K562 (cell line): ENCODE measurements at regions not wholly inside any gene's neighbourhood (a gene's known extent, or its start where the extent isn't known, plus 50 kb on each side); places are given as distances from the start of the nearest gene placed in this dataset.

Experiments used
- ATAC-seq: fragments of 200-7000 bp; cut with Tn5 transposase; 3 replicates; pipeline ENCODE4 v1.9.1; 2020; ENCODE audit warnings: moderate library complexity
- BruUV-seq: library from RNA; stranded (reverse); fragments of 400-500 nt; replicated peaks from 2 replicates; lab custom pipeline; 2021; lab: Mats Ljungman, UMichigan
- CTCF ChIA-PET: fragments of 300-600 bp; formaldehyde crosslinking; extraction: SDS; loops from one replicate; lab custom pipeline; 2021; ENCODE audit warnings: low intra/inter-chr PET ratio; lab: Yijun Ruan, JAX
- POLR2A ChIA-PET: fragments of 300-600, 350-650 bp; sonication (Branson Sonifier 250); formaldehyde crosslinking; extraction: SDS; loops from one replicate; lab custom pipeline; 2021; ENCODE audit warnings: antibody characterized with exemption, inconsistent platforms; lab: Yijun Ruan, JAX
- DNase-seq, 4 experiments: peaks; one replicate each; pipeline versions ENCODE4 v3.0.0 to v3.0.0-alpha.2; 2011 to 2018; ENCODE audit warnings: low spot score in 3 of 4, mixed read lengths in 3 of 4; ENCODE audit errors: extremely low read depth in 1 of 4
- FAIRE-seq: peaks from 2 replicates; lab custom pipeline; 2011; peaks lifted over from hg19 to GRCh38; lab: Jason Lieb, UNC
- H2AFZ ChIP-seq: 2 replicates; pipeline ENCODE4 v1.6.0; 2011; ENCODE audit warnings: low read depth, low read length, control low read depth, inconsistent platforms
- H3K27ac ChIP-seq: fragments of 200-600 bp; 3 replicates; pipeline ENCODE4 v1.8.0; 2011; ENCODE audit warnings: low read depth, mild to moderate bottlenecking, control low read depth, inconsistent platforms, low read length, moderate library complexity, mixed read lengths; ENCODE audit errors: extremely low read depth
- H3K27me3 ChIP-seq, 2 experiments: fragments of 300-600 bp in 1 of 2; 2 replicates in 1 of 2; 3 replicates in 1 of 2; pipeline versions ENCODE4 v1.6.0 to v1.8.0; 2011; ENCODE audit warnings: inconsistent platforms in 2 of 2, low read length in 2 of 2, mild to moderate bottlenecking in 1 of 2, mixed read lengths in 1 of 2, moderate library complexity in 1 of 2; ENCODE audit not compliant: control insufficient read depth in 2 of 2, insufficient read depth in 2 of 2
- H3K36me3 ChIP-seq: fragments of 300-600 bp; 3 replicates; pipeline ENCODE4 v1.8.0; 2011; ENCODE audit warnings: mild to moderate bottlenecking, low read length, inconsistent platforms; ENCODE audit not compliant: control insufficient read depth, insufficient read depth
- H3K4me1 ChIP-seq, 2 experiments: fragments of 200-600 bp in 1 of 2; replicated peaks in 1 of 2; 2 replicates in 1 of 2; 3 replicates in 1 of 2; pipeline versions ENCODE4 v1.5.1 to v1.8.0; 2011; ENCODE audit warnings: inconsistent platforms in 2 of 2, low read length in 2 of 2, mild to moderate bottlenecking in 1 of 2, mixed read lengths in 1 of 2, moderate library complexity in 1 of 2; ENCODE audit not compliant: control insufficient read depth in 2 of 2, insufficient read depth in 2 of 2
- H3K4me2 ChIP-seq: 2 replicates; pipeline ENCODE4 v1.6.1; 2011; ENCODE audit warnings: low read length, control low read depth, inconsistent platforms, mixed read lengths; ENCODE audit not compliant: insufficient read depth
- H3K4me3 ChIP-seq: fragments of 200-600 bp; sonication (generic), shearing (Covaris generic); 2 replicates; pipeline ENCODE4 v1.5.1; 2016; ENCODE audit warnings: control low read depth, inconsistent platforms
- H3K79me2 ChIP-seq: fragments of 200-600 bp; 3 replicates; pipeline ENCODE4 v1.8.0; 2011; ENCODE audit warnings: low read length, inconsistent platforms; ENCODE audit not compliant: control insufficient read depth, insufficient read depth
- H3K9ac ChIP-seq, 2 experiments: 2 replicates each; pipeline versions ENCODE4 v1.6.0 to v1.6.1; 2011; ENCODE audit warnings: low read depth in 2 of 2, low read length in 2 of 2, control low read depth in 1 of 2, inconsistent platforms in 1 of 2, mild to moderate bottlenecking in 1 of 2, mixed read lengths in 1 of 2; ENCODE audit not compliant: insufficient read depth in 1 of 2
- H3K9me1 ChIP-seq: one replicate; pipeline ENCODE4 v1.6.0; 2011; ENCODE audit warnings: inconsistent platforms, mild to moderate bottlenecking, low read length, moderate library complexity; ENCODE audit not compliant: control insufficient read depth, insufficient read depth
- H3K9me3 ChIP-seq: replicated peaks from 2 replicates; pipeline ENCODE4 v1.5.1; 2011; ENCODE audit warnings: low read depth, low read length, inconsistent platforms; ENCODE audit not compliant: control insufficient read depth, insufficient read depth
- H4K20me1 ChIP-seq: replicated peaks from 2 replicates; pipeline ENCODE4 v1.6.1; 2011; ENCODE audit warnings: low read length, inconsistent platforms, mixed read lengths; ENCODE audit not compliant: control insufficient read depth, insufficient read depth
- AFF4 ChIP-seq: sonication (generic); formaldehyde crosslinking; IDR thresholded peaks from 2 replicates; pipeline ENCODE4 v1.8.0; 2023; ENCODE audit warnings: mild to moderate bottlenecking, missing genetic modification reagents
- CBFA2T2 ChIP-seq: fragments of 450-650 bp; conservative IDR thresholded peaks from 2 replicates; pipeline ENCODE4 v1.6.1; 2017; ENCODE audit warnings: mild to moderate bottlenecking
- DACH1 ChIP-seq: fragments of 450-650 bp; IDR thresholded peaks from 2 replicates; pipeline ENCODE4 v1.6.1; 2018; ENCODE audit not compliant: partially characterized antibody
- HDGF ChIP-seq: fragments of 450-650 bp; IDR thresholded peaks from 2 replicates; pipeline ENCODE4 v1.6.1; 2016
- NONO ChIP-seq, 2 experiments: fragments of 200-400 bp in 1 of 2; fragments of 450-650 bp in 1 of 2; formaldehyde crosslinking in 1 of 2; IDR thresholded peaks; 2 replicates each; pipeline ENCODE4 v1.6.1; 2017; ENCODE audit warnings: low read depth in 2 of 2, mild to moderate bottlenecking in 2 of 2, moderate library complexity in 2 of 2, low read length in 1 of 2
- NR3C1 ChIP-seq: sonication (generic); formaldehyde crosslinking; IDR thresholded peaks from 2 replicates; pipeline ENCODE4 v1.8.1; 2022; ENCODE audit warnings: missing genetic modification reagents
- RB1 ChIP-seq: fragments of 450-650 bp; IDR thresholded peaks from 2 replicates; pipeline ENCODE4 v1.6.1; 2017; ENCODE audit warnings: low read depth, mild to moderate bottlenecking
- THAP12 ChIP-seq: fragments of 250-450 bp; sonication (Bioruptor Pico); IDR thresholded peaks from 2 replicates; pipeline ENCODE4 v1.9.0; 2021; ENCODE audit warnings: mild to moderate bottlenecking, inconsistent platforms
- ZBTB33 ChIP-seq: sonication (generic); formaldehyde crosslinking; IDR thresholded peaks from 2 replicates; pipeline ENCODE4 v1.8.1; 2023; ENCODE audit warnings: mild to moderate bottlenecking, missing genetic modification reagents
- ZC3H11A ChIP-seq: IDR thresholded peaks from 2 replicates; pipeline ENCODE4 v1.6.1; 2012; ENCODE audit warnings: low read depth, low read length, improper control_type of control experiment
- ZNF668 ChIP-seq: fragments of 250-450 bp; sonication (Bioruptor Pico); IDR thresholded peaks from 2 replicates; pipeline ENCODE4 v1.8.0; 2022; ENCODE audit warnings: mild to moderate bottlenecking, inconsistent platforms
- WGBS: fragments of 100-300 bp; shearing (Covaris generic); methylation state at CpG from one replicate; pipeline ENCODE4 v1.1.6; 2016; ENCODE audit warnings: low coverage, mixed read lengths; ENCODE audit not compliant: insufficient coverage; ENCODE audit errors: missing lambda C conversion rate; 5-methylcytosine and 5-hydroxymethylcytosine counted together
- in situ Hi-C: fragments of 300-500 bp; cut with MboI; formaldehyde crosslinking; loops from 4 replicates; pipeline ENCODE4 v1.15.0; 2018; ENCODE audit warnings: inconsistent platforms, mixed read lengths
- intact Hi-C: fragments of 100-400 bp; cut with micrococcal nuclease; formaldehyde crosslinking; loops from 2 replicates; pipeline ENCODE4 v1.14.2; 2022
- TF ChIP-seq, protein P1 (sequence below): fragments of 450-650 bp; formaldehyde crosslinking; IDR thresholded peaks from 2 replicates; pipeline ENCODE4 v1.4.0; 2020; ENCODE audit warnings: mild to moderate bottlenecking, mixed read lengths
- TF ChIP-seq, protein P2 (sequence below): fragments of 450-650 bp; formaldehyde crosslinking; IDR thresholded peaks from 2 replicates; pipeline ENCODE4 v1.4.0; 2022; ENCODE audit warnings: mild to moderate bottlenecking, moderate library complexity

GRCh38 chr7:41573015-41573414 lies 129.9 kb downstream of the INHBA start:
- Histone ChIP-seq H3K9ac (no peak overlapping the region), H4K20me1 (no peaks in the 10 kb centered on the region), H3K79me2 (no peaks in the 10 kb centered on the region), H3K4me1 (no peaks in the 10 kb centered on the region), H3K9me1 (no peaks in the 10 kb centered on the region), H3K4me2 (no peak overlapping the region), H3K9me3 (no peaks in the 10 kb centered on the region; the same call in 1 of the 2 replicates), H3K36me3 (no peaks in the 10 kb centered on the region), H3K27me3 (no peaks in the 10 kb centered on the region), H3K27ac (no peak overlapping the region), H2AFZ (no peak overlapping the region), H3K4me3 (no peak overlapping the region)
- ATAC-seq (no peak), FAIRE-seq (no peak), DNase-seq (no peak)
- POLR2A ChIA-PET: no interaction called here
- intact Hi-C loops: no loop called here
- in situ Hi-C loops: no loop called here
- WGBS: 0% methylated on average over 2 of the region's 2 CpGs
- no TSS peak for BruUV-seq
- CTCF ChIA-PET: no interaction called here
- TF ChIP-seq ZC3H11A: no peak
- TF ChIP-seq NR3C1 (CRISPR knock-in tag): no peak
- TF ChIP-seq DACH1: no peak
- TF ChIP-seq ZBTB33 (CRISPR knock-in tag): no peak
- TF ChIP-seq CBFA2T2: no peak
- TF ChIP-seq THAP12 (CRISPR knock-in tag): no peak
- TF ChIP-seq HDGF: no peak
- no peak for TF ChIP-seq RB1
- no peak for TF ChIP-seq AFF4
- TF ChIP-seq ZNF668 (CRISPR knock-in tag): no peak
- TF ChIP-seq, protein P1, sequence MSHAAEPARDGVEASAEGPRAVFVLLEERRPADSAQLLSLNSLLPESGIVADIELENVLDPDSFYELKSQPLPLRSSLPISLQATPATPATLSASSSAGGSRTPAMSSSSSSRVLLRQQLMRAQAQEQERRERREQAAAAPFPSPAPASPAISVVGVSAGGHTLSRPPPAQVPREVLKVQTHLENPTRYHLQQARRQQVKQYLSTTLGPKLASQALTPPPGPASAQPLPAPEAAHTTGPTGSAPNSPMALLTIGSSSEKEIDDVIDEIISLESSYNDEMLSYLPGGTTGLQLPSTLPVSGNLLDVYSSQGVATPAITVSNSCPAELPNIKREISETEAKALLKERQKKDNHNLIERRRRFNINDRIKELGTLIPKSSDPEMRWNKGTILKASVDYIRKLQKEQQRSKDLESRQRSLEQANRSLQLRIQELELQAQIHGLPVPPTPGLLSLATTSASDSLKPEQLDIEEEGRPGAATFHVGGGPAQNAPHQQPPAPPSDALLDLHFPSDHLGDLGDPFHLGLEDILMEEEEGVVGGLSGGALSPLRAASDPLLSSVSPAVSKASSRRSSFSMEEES: no peak
- TF ChIP-seq NONO (IDR thresholded peaks at IDR 0.05; ENCODE audit: low read depth in 2 of 2, low read length in 1 of 2): no peak
- TF ChIP-seq, protein P2, sequence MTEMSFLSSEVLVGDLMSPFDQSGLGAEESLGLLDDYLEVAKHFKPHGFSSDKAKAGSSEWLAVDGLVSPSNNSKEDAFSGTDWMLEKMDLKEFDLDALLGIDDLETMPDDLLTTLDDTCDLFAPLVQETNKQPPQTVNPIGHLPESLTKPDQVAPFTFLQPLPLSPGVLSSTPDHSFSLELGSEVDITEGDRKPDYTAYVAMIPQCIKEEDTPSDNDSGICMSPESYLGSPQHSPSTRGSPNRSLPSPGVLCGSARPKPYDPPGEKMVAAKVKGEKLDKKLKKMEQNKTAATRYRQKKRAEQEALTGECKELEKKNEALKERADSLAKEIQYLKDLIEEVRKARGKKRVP (CRISPR knock-in tag): no peak
